ENCODE measurements at regions not wholly inside any gene's neighbourhood (a gene's known extent, or its start where the extent isn't known, plus 50 kb on each side); places are given as distances from the start of the nearest gene placed in this dataset.
"Not testable (repeated sequence)": the region's sequence is repeated elsewhere in the genome, so short reads cannot be mapped to it uniquely, and the experiment has no call there.

DNA sequence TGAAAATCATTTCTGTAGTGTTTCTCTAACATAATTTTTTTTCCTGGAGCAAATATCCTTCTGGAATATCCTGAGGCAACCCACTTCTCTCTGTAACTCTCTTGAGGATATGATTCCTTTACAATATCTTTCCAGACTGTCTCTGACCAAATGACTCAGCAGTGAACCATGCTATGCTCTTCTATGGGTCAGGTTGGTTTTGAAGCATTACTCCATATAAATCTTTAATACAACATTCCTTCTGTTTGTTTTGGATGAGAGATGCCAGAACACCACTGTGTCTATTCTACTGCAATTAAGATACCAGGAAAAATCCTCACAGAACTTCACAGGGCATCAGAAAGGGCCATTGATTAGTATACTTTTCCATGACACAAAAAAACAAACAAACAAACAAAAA, 626.4 kb upstream of the ZNF385D start:
- no peak overlapping the region for H3K9ac ChIP-seq (ENCODE audit: low read length in 5 of 5)
- peaks cover 5 to 9% (median 7%) of the 10 kb centered on the region in 5 donors for H3K27me3 ChIP-seq (ENCODE audit: control insufficient read depth in 5 of 5, insufficient read depth in 4 of 5, low read length in 5 of 5)

DNA sequence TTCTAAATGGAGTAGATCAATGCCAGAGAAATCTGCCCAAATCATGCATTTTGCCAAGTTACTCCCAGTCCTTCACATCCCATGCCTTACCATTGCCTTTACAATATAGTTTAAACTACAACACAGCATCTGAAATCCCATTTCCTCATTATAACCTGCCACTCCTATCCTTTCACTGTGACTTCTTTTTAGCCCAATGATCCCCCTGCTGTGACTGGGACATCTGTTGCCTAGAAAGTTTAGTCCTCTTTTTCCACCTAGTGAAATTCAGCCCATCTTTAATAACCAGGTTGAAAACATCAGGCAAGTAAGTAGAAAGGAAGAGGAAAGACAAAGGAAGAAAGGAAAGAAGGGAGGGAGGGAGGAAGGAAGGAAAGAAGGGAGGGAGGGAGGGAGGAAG, 627.9 kb upstream of the ZNF385D start:
- H3K9ac ChIP-seq (ENCODE audit: low read length in 5 of 5) = no peak overlapping the region
- H3K4me1 ChIP-seq (ENCODE audit: control insufficient read depth in 5 of 5, insufficient read depth in 5 of 5, low read length in 5 of 5) = no peaks in the 10 kb centered on the region
- H3K36me3 ChIP-seq (ENCODE audit: control insufficient read depth in 5 of 5, insufficient read depth in 5 of 5, low read length in 5 of 5) = no peaks in the 10 kb centered on the region
- H3K27me3 ChIP-seq (ENCODE audit: control insufficient read depth in 5 of 5, insufficient read depth in 4 of 5, low read length in 5 of 5) = no peaks in the 10 kb centered on the region
- H3K4me3 ChIP-seq (ENCODE audit: low read depth in 1 of 5, low read length in 5 of 5) = no peak overlapping the region
- H3K27ac ChIP-seq (ENCODE audit: low read depth, low read length) = no peak overlapping the region
- H3K9me3 ChIP-seq (ENCODE audit: control insufficient read depth in 5 of 5, low read length in 5 of 5) = no peaks in the 10 kb centered on the region

More for the DNA sequence above, 626.4 kb upstream of the ZNF385D start:
- Histone ChIP-seq H3K27ac (ENCODE audit: low read depth, low read length) (no peak overlapping the region), H3K9me3 (ENCODE audit: control insufficient read depth in 5 of 5, low read length in 5 of 5) (no peaks in the 10 kb centered on the region), H3K4me1 (ENCODE audit: control insufficient read depth in 5 of 5, insufficient read depth in 5 of 5, low read length in 5 of 5) (peaks cover 0 to 8% (median 5%) of the 10 kb centered on the region in 5 donors), H3K4me3 (ENCODE audit: low read depth in 1 of 5, low read length in 5 of 5) (no peak overlapping the region), H3K36me3 (ENCODE audit: control insufficient read depth in 5 of 5, insufficient read depth in 5 of 5, low read length in 5 of 5) (no peaks in the 10 kb centered on the region)

DNA sequence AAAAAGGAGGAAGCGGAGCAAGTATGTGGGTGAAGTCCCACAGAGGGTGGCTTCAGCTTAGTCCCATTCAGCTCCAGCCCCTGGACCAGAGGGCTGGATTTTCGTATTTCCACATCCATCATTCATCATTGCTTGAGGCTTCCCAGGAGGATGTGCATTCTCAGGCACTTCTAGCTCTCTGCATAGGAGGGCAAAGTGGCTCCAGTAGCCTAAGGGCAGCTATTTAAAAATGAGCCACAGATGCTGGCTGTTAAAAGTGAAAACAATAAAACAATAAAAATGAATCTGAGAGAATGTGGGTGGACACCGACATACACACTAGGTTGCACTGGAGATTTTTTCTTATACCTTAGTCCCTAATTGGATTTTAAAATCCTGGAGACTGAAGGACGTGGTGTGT, 629.2 kb upstream of the ZNF385D start:
- Histone ChIP-seq H3K27ac (ENCODE audit: low read depth, low read length) (no peak overlapping the region), H3K9ac (ENCODE audit: low read length in 5 of 5) (no peak overlapping the region), H3K4me3 (ENCODE audit: low read depth in 1 of 5, low read length in 5 of 5) (no peak overlapping the region), H3K4me1 (ENCODE audit: control insufficient read depth in 5 of 5, insufficient read depth in 5 of 5, low read length in 5 of 5) (no peaks in the 10 kb centered on the region), H3K27me3 (ENCODE audit: control insufficient read depth in 5 of 5, insufficient read depth in 4 of 5, low read length in 5 of 5) (no peaks in the 10 kb centered on the region), H3K9me3 (ENCODE audit: control insufficient read depth in 5 of 5, low read length in 5 of 5) (no peaks in the 10 kb centered on the region), H3K36me3 (ENCODE audit: control insufficient read depth in 5 of 5, insufficient read depth in 5 of 5, low read length in 5 of 5) (no peaks in the 10 kb centered on the region)

DNA sequence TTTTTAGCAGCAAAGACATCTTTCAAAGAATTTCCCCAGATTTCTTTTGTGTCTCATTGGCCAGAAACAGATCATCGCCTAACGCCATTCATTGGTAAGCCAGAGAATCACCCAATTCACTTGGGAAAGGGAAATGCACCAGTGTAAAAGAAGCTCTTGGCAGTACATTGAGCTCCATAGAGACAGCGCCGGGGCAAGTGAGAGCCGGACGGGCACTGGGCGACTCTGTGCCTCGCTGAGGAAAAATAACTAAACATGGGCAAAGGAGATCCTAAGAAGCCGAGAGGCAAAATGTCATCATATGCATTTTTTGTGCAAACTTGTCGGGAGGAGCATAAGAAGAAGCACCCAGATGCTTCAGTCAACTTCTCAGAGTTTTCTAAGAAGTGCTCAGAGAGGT, 630.6 kb upstream of the ZNF385D start:
- not testable (repeated sequence) for H3K27ac ChIP-seq (ENCODE audit: low read depth, low read length); H3K4me1 ChIP-seq (ENCODE audit: control insufficient read depth in 5 of 5, insufficient read depth in 5 of 5, low read length in 5 of 5); H3K27me3 ChIP-seq (ENCODE audit: control insufficient read depth in 5 of 5, insufficient read depth in 4 of 5, low read length in 5 of 5); H3K9ac ChIP-seq (ENCODE audit: low read length in 5 of 5); H3K9me3 ChIP-seq (ENCODE audit: control insufficient read depth in 5 of 5, low read length in 5 of 5); H3K4me3 ChIP-seq (ENCODE audit: low read depth in 1 of 5, low read length in 5 of 5); H3K36me3 ChIP-seq (ENCODE audit: control insufficient read depth in 5 of 5, insufficient read depth in 5 of 5, low read length in 5 of 5)

DNA sequence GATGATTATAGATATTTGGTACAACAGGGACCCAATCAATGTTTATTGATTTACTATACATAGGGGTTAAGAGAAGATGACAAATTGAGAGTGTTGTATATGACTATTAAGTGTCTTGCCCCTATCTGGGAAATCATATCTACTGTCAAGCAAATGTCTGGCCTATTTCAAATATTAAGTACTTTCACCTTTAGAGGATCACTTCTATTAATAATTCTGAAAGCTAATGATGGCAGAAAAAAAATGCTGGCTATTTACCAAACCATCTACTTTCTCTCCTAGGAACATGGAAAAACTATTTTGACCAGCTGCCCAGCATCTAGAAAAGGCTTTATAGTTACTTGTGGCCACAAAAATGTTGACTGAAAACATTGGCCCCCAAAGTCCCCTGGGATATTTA, 632.3 kb upstream of the ZNF385D start:
- no peaks in the 10 kb centered on the region for H3K4me1 ChIP-seq (ENCODE audit: control insufficient read depth in 5 of 5, insufficient read depth in 5 of 5, low read length in 5 of 5)
- H3K36me3 ChIP-seq (ENCODE audit: control insufficient read depth in 5 of 5, insufficient read depth in 5 of 5, low read length in 5 of 5) = no peaks in the 10 kb centered on the region
- no peaks in the 10 kb centered on the region for H3K27me3 ChIP-seq (ENCODE audit: control insufficient read depth in 5 of 5, insufficient read depth in 4 of 5, low read length in 5 of 5)
- no peak overlapping the region for H3K27ac ChIP-seq (ENCODE audit: low read depth, low read length)
- H3K9me3 ChIP-seq (ENCODE audit: control insufficient read depth in 5 of 5, low read length in 5 of 5) = no peaks in the 10 kb centered on the region
- no peak overlapping the region for H3K9ac ChIP-seq (ENCODE audit: low read length in 5 of 5)
- H3K4me3 ChIP-seq (ENCODE audit: low read depth in 1 of 5, low read length in 5 of 5) = no peak overlapping the region

DNA sequence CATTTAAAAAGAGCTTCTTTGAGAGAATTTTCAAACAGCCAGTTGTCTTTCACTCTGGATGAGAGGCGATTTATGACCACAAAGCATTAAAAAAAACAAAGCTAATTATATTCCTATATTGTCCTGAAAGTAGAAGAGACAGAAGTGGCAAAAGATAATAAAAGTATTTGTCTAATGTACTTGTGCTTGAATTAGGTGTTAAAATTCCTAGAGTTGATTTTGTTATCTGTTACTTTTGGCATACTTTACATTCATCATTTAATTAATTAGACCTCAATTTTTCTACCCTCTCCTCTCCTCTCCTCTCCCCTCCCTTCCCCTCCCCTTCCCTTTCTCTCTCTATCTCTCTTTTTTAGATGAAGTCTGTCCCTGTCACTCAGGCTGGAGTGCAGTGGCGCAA, 635.1 kb upstream of the ZNF385D start:
- no peak overlapping the region for H3K9ac ChIP-seq (ENCODE audit: low read length in 5 of 5)
- H3K4me3 ChIP-seq (ENCODE audit: low read depth in 1 of 5, low read length in 5 of 5) = no peak overlapping the region
- H3K4me1 ChIP-seq (ENCODE audit: control insufficient read depth in 5 of 5, insufficient read depth in 5 of 5, low read length in 5 of 5) = no peaks in the 10 kb centered on the region
- H3K27ac ChIP-seq (ENCODE audit: low read depth, low read length) = no peak overlapping the region
- H3K36me3 ChIP-seq (ENCODE audit: control insufficient read depth in 5 of 5, insufficient read depth in 5 of 5, low read length in 5 of 5) = no peaks in the 10 kb centered on the region
- H3K27me3 ChIP-seq (ENCODE audit: control insufficient read depth in 5 of 5, insufficient read depth in 4 of 5, low read length in 5 of 5) = no peaks in the 10 kb centered on the region
- H3K9me3 ChIP-seq (ENCODE audit: control insufficient read depth in 5 of 5, low read length in 5 of 5) = no peaks in the 10 kb centered on the region

DNA sequence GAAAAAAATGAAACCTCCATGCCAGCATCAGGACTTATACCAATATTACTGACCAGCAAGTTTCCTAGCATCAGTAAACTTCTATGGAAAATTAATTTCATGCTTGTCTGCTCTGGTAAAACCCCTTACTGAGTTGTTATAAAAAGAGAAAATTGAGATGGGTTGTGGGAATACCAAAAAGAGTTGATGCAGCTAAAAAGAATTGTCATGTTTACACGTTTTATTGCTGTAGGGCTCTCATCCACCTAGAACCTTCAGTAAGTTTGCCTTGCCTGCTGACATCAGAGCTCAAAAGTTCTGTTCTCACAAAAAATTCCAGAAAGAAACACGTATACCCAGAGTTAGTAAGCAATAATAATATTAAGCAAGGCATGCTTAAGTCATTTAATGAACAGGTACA, 641.3 kb upstream of the ZNF385D start:
- H3K4me1 ChIP-seq (ENCODE audit: control insufficient read depth in 5 of 5, insufficient read depth in 5 of 5, low read length in 5 of 5) = no peaks in the 10 kb centered on the region
- H3K4me3 ChIP-seq (ENCODE audit: low read depth in 1 of 5, low read length in 5 of 5) = no peak overlapping the region
- no peak overlapping the region for H3K27ac ChIP-seq (ENCODE audit: low read depth, low read length)
- no peaks in the 10 kb centered on the region for H3K27me3 ChIP-seq (ENCODE audit: control insufficient read depth in 5 of 5, insufficient read depth in 4 of 5, low read length in 5 of 5)
- no peaks in the 10 kb centered on the region for H3K9me3 ChIP-seq (ENCODE audit: control insufficient read depth in 5 of 5, low read length in 5 of 5)
- no peaks in the 10 kb centered on the region for H3K36me3 ChIP-seq (ENCODE audit: control insufficient read depth in 5 of 5, insufficient read depth in 5 of 5, low read length in 5 of 5)
- no peak overlapping the region for H3K9ac ChIP-seq (ENCODE audit: low read length in 5 of 5)

DNA sequence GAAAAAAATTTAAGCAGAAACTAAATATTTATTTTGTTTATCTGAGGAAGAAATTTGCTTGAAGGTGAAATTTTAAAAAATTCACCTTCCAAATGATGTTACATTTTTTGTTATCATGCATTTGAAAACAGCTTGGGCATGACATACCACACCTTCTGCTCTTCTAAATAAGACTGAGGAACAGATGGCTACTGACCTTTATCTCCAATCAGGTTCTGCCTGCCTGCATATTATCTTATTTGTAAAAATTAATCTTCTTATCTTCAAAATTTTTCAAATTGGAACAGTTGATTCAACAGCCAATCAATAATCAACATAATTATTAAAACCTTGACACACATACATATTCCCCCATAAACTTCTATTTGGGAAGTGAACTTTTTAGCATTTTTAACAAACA, 641.8 kb upstream of the ZNF385D start:
- Histone ChIP-seq H3K4me3 (ENCODE audit: low read depth in 1 of 5, low read length in 5 of 5) (no peak overlapping the region), H3K4me1 (ENCODE audit: control insufficient read depth in 5 of 5, insufficient read depth in 5 of 5, low read length in 5 of 5) (no peaks in the 10 kb centered on the region), H3K27me3 (ENCODE audit: control insufficient read depth in 5 of 5, insufficient read depth in 4 of 5, low read length in 5 of 5) (no peaks in the 10 kb centered on the region), H3K27ac (ENCODE audit: low read depth, low read length) (no peak overlapping the region), H3K36me3 (ENCODE audit: control insufficient read depth in 5 of 5, insufficient read depth in 5 of 5, low read length in 5 of 5) (no peaks in the 10 kb centered on the region), H3K9me3 (ENCODE audit: control insufficient read depth in 5 of 5, low read length in 5 of 5) (no peaks in the 10 kb centered on the region), H3K9ac (ENCODE audit: low read length in 5 of 5) (no peak overlapping the region)

DNA sequence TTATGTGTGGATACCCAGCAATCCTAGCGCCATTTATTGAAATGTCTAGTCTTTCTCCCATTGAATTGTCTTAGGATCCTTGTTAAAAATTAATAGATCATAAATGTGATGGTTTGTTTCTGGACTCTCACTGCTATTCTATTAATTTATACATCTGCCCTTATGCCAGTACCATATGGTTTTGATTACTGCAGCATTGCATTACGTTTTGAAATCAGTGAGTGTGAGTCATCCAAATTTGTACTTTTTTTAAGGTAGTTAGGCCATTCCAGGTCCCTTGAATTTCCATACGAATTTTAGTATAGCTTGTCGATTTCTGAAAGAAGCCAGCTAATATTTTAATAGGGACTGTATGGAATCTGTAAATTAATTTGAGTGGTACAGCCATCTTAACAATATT, 648.6 kb upstream of the ZNF385D start:
- no peaks in the 10 kb centered on the region for H3K36me3 ChIP-seq (ENCODE audit: control insufficient read depth in 5 of 5, insufficient read depth in 5 of 5, low read length in 5 of 5)
- peaks cover 0 to 2% (median 0%) of the 10 kb centered on the region in 5 donors for H3K27me3 ChIP-seq (ENCODE audit: control insufficient read depth in 5 of 5, insufficient read depth in 4 of 5, low read length in 5 of 5)
- H3K27ac ChIP-seq (ENCODE audit: low read depth, low read length) = no peak overlapping the region
- H3K9me3 ChIP-seq (ENCODE audit: control insufficient read depth in 5 of 5, low read length in 5 of 5) = peaks cover 0 to 2% (median 0%) of the 10 kb centered on the region in 5 donors
- H3K4me1 ChIP-seq (ENCODE audit: control insufficient read depth in 5 of 5, insufficient read depth in 5 of 5, low read length in 5 of 5) = no peaks in the 10 kb centered on the region
- no peak overlapping the region for H3K4me3 ChIP-seq (ENCODE audit: low read depth in 1 of 5, low read length in 5 of 5)
- no peak overlapping the region for H3K9ac ChIP-seq (ENCODE audit: low read length in 5 of 5)

DNA sequence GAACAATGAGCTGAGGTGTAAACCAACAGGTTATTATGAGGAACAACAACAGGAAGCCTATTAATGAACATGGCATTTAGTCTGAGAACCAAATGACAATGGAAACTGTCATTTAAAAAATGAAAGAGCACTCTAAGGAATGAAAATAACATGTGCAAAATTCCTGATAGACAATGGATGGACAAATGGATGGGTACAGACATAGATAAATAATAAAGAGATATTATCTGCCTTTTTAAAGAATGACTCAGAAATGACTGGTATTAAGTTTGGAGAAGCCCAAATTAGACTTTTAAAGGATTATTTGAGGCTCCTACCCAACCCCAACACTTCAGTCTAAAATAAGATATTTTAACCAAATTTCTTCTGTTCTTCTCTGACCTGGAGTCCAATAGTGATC, 650.5 kb upstream of the ZNF385D start:
- Histone ChIP-seq H3K9ac (ENCODE audit: low read length in 5 of 5) (no peak overlapping the region), H3K36me3 (ENCODE audit: control insufficient read depth in 5 of 5, insufficient read depth in 5 of 5, low read length in 5 of 5) (no peaks in the 10 kb centered on the region), H3K4me1 (ENCODE audit: control insufficient read depth in 5 of 5, insufficient read depth in 5 of 5, low read length in 5 of 5) (no peaks in the 10 kb centered on the region), H3K4me3 (ENCODE audit: low read depth in 1 of 5, low read length in 5 of 5) (no peak overlapping the region), H3K9me3 (ENCODE audit: control insufficient read depth in 5 of 5, low read length in 5 of 5) (peaks cover 0 to 2% (median 0%) of the 10 kb centered on the region in 5 donors), H3K27me3 (ENCODE audit: control insufficient read depth in 5 of 5, insufficient read depth in 4 of 5, low read length in 5 of 5) (peaks cover 0 to 2% (median 0%) of the 10 kb centered on the region in 5 donors), H3K27ac (ENCODE audit: low read depth, low read length) (no peak overlapping the region)

DNA sequence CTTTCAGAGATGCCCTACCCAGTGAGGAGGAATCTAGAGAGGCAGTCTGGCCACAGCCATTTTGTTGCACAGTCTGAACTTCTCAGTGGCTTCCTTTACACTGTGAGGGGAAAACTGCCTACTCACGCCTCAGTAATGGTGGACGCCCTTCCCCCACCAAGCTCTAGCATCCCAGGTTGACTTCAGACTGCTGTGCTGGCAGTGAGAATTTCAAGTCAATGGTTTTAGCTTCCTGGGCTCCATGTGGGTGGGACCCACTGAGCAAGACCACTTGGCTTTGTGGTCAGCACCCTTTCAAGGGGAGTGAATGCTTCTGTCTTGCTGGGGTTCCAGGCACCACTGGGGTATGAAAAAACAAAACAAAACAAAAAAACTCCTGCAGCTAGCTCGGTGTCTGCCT, 663.2 kb upstream of the ZNF385D start:
- no peak overlapping the region for H3K27ac ChIP-seq (ENCODE audit: low read depth, low read length)
- no peak overlapping the region for H3K4me3 ChIP-seq (ENCODE audit: low read depth in 1 of 5, low read length in 5 of 5)
- peaks cover 0 to 7% (median 2%) of the 10 kb centered on the region in 5 donors for H3K4me1 ChIP-seq (ENCODE audit: control insufficient read depth in 5 of 5, insufficient read depth in 5 of 5, low read length in 5 of 5)
- H3K9ac ChIP-seq (ENCODE audit: low read length in 5 of 5) = no peak overlapping the region
- H3K9me3 ChIP-seq (ENCODE audit: control insufficient read depth in 5 of 5, low read length in 5 of 5) = peaks cover 0 to 3% (median 0%) of the 10 kb centered on the region in 5 donors
- H3K36me3 ChIP-seq (ENCODE audit: control insufficient read depth in 5 of 5, insufficient read depth in 5 of 5, low read length in 5 of 5) = no peaks in the 10 kb centered on the region
- no peaks in the 10 kb centered on the region for H3K27me3 ChIP-seq (ENCODE audit: control insufficient read depth in 5 of 5, insufficient read depth in 4 of 5, low read length in 5 of 5)
